HUES6 (cell line): ENCODE measurements at regions not wholly inside any gene's neighbourhood (a gene's known extent, or its start where the extent isn't known, plus 50 kb on each side); places are given as distances from the start of the nearest gene placed in this dataset.

Experiments used
- H3K27ac ChIP-seq: 2 replicates; pipeline ENCODE4 v1.7.0; 2013; ENCODE audit warnings: low read depth, mild to moderate bottlenecking, low read length, inconsistent platforms
- H3K27me3 ChIP-seq: 2 replicates; pipeline ENCODE4 v1.6.1; 2013; ENCODE audit warnings: low read length; ENCODE audit not compliant: control insufficient read depth, insufficient read depth
- H3K36me3 ChIP-seq: 2 replicates; pipeline ENCODE4 v1.6.1; 2013; ENCODE audit warnings: low read length; ENCODE audit not compliant: control insufficient read depth, insufficient read depth
- H3K4me1 ChIP-seq: 2 replicates; pipeline ENCODE4 v1.6.1; 2013; ENCODE audit warnings: low read length; ENCODE audit not compliant: control insufficient read depth, insufficient read depth
- H3K4me3 ChIP-seq: 2 replicates; pipeline ENCODE4 v1.5.1; 2013; ENCODE audit warnings: low read depth, low read length
- H3K9ac ChIP-seq: one replicate; pipeline ENCODE4 v1.6.1; 2013; ENCODE audit warnings: mild to moderate bottlenecking, low read length
- H3K9me3 ChIP-seq: 2 replicates; pipeline ENCODE4 v1.6.1; 2013; ENCODE audit warnings: low read depth, low read length; ENCODE audit not compliant: control insufficient read depth, insufficient read depth

DNA sequence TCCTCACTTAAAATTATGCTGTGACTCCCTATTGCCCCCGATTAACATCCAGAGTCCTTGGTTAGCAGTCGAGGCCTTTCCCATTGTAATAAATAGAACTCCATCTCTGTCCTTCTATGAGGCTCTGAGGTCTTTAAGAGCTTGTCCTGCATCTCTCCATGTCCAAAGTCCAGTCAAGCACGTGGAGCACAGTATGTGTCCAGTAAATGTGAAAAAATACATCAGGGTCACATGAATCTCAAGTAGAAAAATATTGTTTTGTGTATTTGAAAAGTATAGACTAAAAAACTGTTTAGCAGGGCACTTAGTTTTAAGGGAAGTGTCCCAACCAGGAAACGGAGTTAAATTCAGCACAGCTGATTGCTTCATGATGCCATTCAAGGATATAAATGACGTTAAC, 298.8 kb upstream of the TENM4 start:
- Histone ChIP-seq H3K27me3 (no peaks in the 10 kb centered on the region; the same call in 1 of the 2 replicates), H3K27ac (no peak overlapping the region), H3K9me3 (no peaks in the 10 kb centered on the region), H3K4me1 (no peaks in the 10 kb centered on the region), H3K9ac (no peak overlapping the region), H3K36me3 (no peaks in the 10 kb centered on the region), H3K4me3 (no peak overlapping the region)

GRCh38 chr11:79727221-79727620, 286.4 kb upstream of the TENM4 start:
- Histone ChIP-seq H3K36me3 (no peaks in the 10 kb centered on the region), H3K27ac (no peak overlapping the region), H3K27me3 (no peaks in the 10 kb centered on the region; the same call in 1 of the 2 replicates), H3K4me3 (no peak overlapping the region), H3K9ac (no peak overlapping the region), H3K4me1 (no peaks in the 10 kb centered on the region), H3K9me3 (no peaks in the 10 kb centered on the region)

- Histone ChIP-seq H3K9me3 (no peaks in the 10 kb centered on the region), H3K4me1 (peaks cover 8% of the 10 kb centered on the region; the same call in 1 of the 2 replicates), H3K27me3 (no peaks in the 10 kb centered on the region), H3K36me3 (no peaks in the 10 kb centered on the region), H3K4me3 (no peak overlapping the region), H3K27ac (no peak overlapping the region), H3K9ac (no peak overlapping the region)
Measured at GRCh38 chr11:79720115-79720514, 279.3 kb upstream of the TENM4 start.

GRCh38 chr11:79708319-79708932, 267.6 kb upstream of the TENM4 start:
- Histone ChIP-seq H3K4me3 (no peak overlapping the region), H3K27me3 (no peaks in the 10 kb centered on the region), H3K27ac (no peak overlapping the region), H3K9me3 (peaks cover 6% of the 10 kb centered on the region; the same call in 1 of the 2 replicates), H3K4me1 (no peaks in the 10 kb centered on the region), H3K36me3 (no peaks in the 10 kb centered on the region), H3K9ac (no peak overlapping the region)

GRCh38 chr11:79705648-79706047, 264.8 kb upstream of the TENM4 start:
- H3K4me1 ChIP-seq = no peaks in the 10 kb centered on the region
- H3K4me3 ChIP-seq = no peak overlapping the region
- no peak overlapping the region for H3K27ac ChIP-seq
- peaks cover 6% of the 10 kb centered on the region for H3K9me3 ChIP-seq
- no peaks in the 10 kb centered on the region for H3K36me3 ChIP-seq
- H3K27me3 ChIP-seq = no peaks in the 10 kb centered on the region
- no peak overlapping the region for H3K9ac ChIP-seq

DNA sequence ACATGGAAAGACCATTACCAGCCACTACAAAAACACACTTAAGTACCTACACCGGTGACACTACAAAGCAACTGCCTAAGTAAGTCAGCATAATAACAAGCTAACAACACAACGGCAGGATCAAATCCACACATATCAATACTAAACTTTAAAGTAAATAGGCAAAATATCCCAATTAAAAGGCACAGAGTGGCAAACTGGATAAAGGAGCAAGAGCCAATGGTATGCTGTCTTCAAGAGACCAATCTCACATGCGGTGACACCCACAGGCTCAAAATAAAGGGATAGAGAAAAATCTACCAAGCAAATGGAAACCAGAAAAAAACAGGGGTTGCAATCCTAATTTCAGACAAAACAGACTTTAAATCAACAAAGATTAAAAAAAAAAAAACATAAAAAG, 261.5 kb upstream of the TENM4 start:
- no peak overlapping the region for H3K9ac ChIP-seq
- H3K36me3 ChIP-seq = no peaks in the 10 kb centered on the region
- H3K4me1 ChIP-seq = no peaks in the 10 kb centered on the region
- no peak overlapping the region for H3K27ac ChIP-seq
- no peak overlapping the region for H3K4me3 ChIP-seq
- peaks cover 6% of the 10 kb centered on the region for H3K9me3 ChIP-seq
- H3K27me3 ChIP-seq = no peaks in the 10 kb centered on the region

DNA sequence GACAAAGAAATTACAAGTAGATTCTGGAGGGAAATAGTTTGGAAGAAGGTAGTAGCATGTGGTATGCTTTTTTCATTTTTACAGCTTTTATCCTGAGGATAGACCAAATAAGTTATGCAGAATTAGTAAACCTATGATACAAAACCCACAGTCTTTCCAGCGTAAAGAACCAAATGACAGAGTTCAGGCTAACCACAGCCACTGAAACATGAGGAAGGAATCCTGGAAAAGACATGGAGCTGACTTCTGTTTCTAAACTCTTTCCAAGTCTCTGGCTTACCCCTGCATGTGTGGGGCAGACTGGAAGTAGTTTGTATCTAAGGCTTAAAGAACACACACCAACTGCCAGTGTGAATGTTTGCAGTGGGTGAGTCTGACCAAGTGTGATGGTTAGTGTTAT, 258.4 kb upstream of the TENM4 start:
- Histone ChIP-seq H3K4me1 (no peaks in the 10 kb centered on the region), H3K9ac (no peak overlapping the region), H3K4me3 (no peak overlapping the region), H3K36me3 (no peaks in the 10 kb centered on the region), H3K27ac (no peak overlapping the region), H3K9me3 (peaks cover 6% of the 10 kb centered on the region), H3K27me3 (no peaks in the 10 kb centered on the region)

GRCh38 chr11:79697905-79698304, 257.1 kb upstream of the TENM4 start:
- H3K4me1 ChIP-seq = no peaks in the 10 kb centered on the region
- no peak overlapping the region for H3K27ac ChIP-seq
- H3K9ac ChIP-seq = no peak overlapping the region

GRCh38 chr11:79694368-79694767, 253.5 kb upstream of the TENM4 start:
- H3K4me1 ChIP-seq = no peaks in the 10 kb centered on the region
- no peaks in the 10 kb centered on the region for H3K36me3 ChIP-seq
- H3K4me3 ChIP-seq = no peak overlapping the region
- no peaks in the 10 kb centered on the region for H3K9me3 ChIP-seq
- H3K27ac ChIP-seq = no peak overlapping the region
- H3K27me3 ChIP-seq = no peaks in the 10 kb centered on the region
- H3K9ac ChIP-seq = no peak overlapping the region

More at GRCh38 chr11:79697905-79698304, 257.1 kb upstream of the TENM4 start:
- Histone ChIP-seq H3K4me3 (no peak overlapping the region), H3K9me3 (peaks cover 6% of the 10 kb centered on the region), H3K36me3 (no peaks in the 10 kb centered on the region), H3K27me3 (no peaks in the 10 kb centered on the region)

DNA sequence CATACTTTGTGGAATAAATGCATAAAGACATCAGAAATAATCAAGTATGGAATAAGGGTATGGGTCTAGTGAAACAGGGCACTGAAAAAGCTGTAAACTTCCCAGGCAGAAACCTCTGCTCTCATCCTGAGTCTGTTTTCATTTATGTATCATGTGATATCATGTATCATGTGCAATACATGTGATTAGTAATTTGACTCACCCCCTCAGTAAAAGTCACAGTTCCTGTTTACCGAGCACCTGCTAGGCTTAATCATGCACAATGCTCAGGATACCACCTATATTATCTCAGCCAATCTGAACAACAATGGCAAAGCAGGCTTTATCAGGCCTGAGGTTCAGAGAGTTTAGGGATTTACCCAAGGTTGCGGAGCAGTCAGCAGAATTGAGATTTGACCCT, 250.6 kb upstream of the TENM4 start:
- Histone ChIP-seq H3K27ac (no peak overlapping the region), H3K4me1 (no peaks in the 10 kb centered on the region), H3K9me3 (no peaks in the 10 kb centered on the region), H3K36me3 (no peaks in the 10 kb centered on the region), H3K9ac (no peak overlapping the region), H3K27me3 (no peaks in the 10 kb centered on the region), H3K4me3 (no peak overlapping the region)

DNA sequence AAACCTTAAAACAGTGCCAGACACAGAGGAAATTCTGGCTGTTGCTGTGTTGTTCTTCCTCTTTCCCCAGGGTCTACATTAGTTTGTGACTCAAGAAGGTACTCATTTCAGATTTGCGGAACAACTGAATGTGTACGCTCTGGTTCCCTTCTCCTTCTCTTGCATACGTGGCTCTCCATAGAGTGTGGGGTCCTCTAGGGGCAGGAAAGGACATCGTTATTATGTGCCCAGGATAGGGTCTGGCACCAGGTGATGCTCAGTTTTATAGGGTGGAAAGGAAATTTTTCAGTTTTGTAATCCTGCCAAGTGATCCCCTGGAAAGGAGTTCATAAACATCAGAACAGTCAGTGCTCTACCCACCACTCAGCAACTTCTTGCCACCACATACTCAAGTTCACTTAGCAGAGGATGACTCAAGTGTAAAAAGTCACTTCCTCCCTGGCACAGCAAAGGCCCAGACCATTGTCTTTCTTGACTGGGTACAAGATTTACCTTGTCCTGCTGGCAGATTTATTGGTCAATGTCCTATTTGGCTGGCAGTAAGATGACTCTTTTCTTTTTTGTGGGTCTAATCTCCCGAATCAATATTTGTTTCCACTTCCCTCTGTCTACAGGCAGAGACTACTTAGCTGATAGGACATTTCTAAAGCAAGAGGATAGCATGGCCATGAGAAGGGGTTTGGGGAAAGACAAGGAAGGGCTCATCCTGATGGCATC, 246.0 kb upstream of the TENM4 start:
- Histone ChIP-seq H3K9ac (no peak overlapping the region), H3K4me3 (no peak overlapping the region), H3K27ac (no peak overlapping the region), H3K9me3 (no peaks in the 10 kb centered on the region), H3K36me3 (no peaks in the 10 kb centered on the region), H3K4me1 (no peaks in the 10 kb centered on the region), H3K27me3 (no peaks in the 10 kb centered on the region)
